ENCODE measurements at regions not wholly inside any gene's neighbourhood (a gene's known extent, or its start where the extent isn't known, plus 50 kb on each side); places are given as distances from the start of the nearest gene placed in this dataset.

- POLR2A ChIA-PET (ENCODE audit: low non-redundant PET): no interaction called here
- no peak overlapping the region for H3K27ac ChIP-seq
- DNase-seq (ENCODE audit: low spot score): peak; percentile 30
- CTCF ChIA-PET: no interaction called here
- no peak for TF ChIP-seq CTCF (conservative IDR thresholded peaks at IDR 0.05; ENCODE audit: low read depth)
Observed at GRCh38 chr12:58509116-58509885, 411.0 kb downstream of the LRIG3 start.

- ChIA-PET CTCF (no interaction called here), POLR2A (ENCODE audit: low non-redundant PET) (no interaction called here)
Observed at GRCh38 chr12:58513301-58513834, 406.9 kb downstream of the LRIG3 start.

GRCh38 chr12:58513852-58514251 lies 406.5 kb downstream of the LRIG3 start:
- CTCF ChIA-PET: no interaction called here
- no peak for TF ChIP-seq CTCF (conservative IDR thresholded peaks at IDR 0.05; ENCODE audit: low read depth)
- no peak overlapping the region for H3K27ac ChIP-seq
- no peak for DNase-seq (ENCODE audit: low spot score)
- POLR2A ChIA-PET (ENCODE audit: low non-redundant PET): no interaction called here

More at GRCh38 chr12:58513301-58513834, 406.9 kb downstream of the LRIG3 start:
- no peak for TF ChIP-seq CTCF (conservative IDR thresholded peaks at IDR 0.05; ENCODE audit: low read depth)
- DNase-seq (ENCODE audit: low spot score): no peak
- no peak overlapping the region for H3K27ac ChIP-seq

- TF ChIP-seq CTCF (conservative IDR thresholded peaks at IDR 0.05; ENCODE audit: low read depth): no peak
- CTCF ChIA-PET: no interaction called here
- POLR2A ChIA-PET (ENCODE audit: low non-redundant PET): no interaction called here
Observed at GRCh38 chr12:58519839-58520238, 400.5 kb downstream of the LRIG3 start.

GRCh38 chr12:58521152-58521551 lies 399.2 kb downstream of the LRIG3 start:
- H3K27ac ChIP-seq: no peak overlapping the region
- ChIA-PET POLR2A (ENCODE audit: low non-redundant PET) (no interaction called here), CTCF (interaction anchor here (0.8 kb wide), 1 partner anchor 19 kb away, joined by 3 read pairs; no protein-coding TSS in a partner anchor)
- TF ChIP-seq CTCF (conservative IDR thresholded peaks at IDR 0.05; ENCODE audit: low read depth): no peak
- DNase-seq (ENCODE audit: low spot score): no peak

More at GRCh38 chr12:58519839-58520238, 400.5 kb downstream of the LRIG3 start:
- H3K27ac ChIP-seq: no peak overlapping the region
- no peak for DNase-seq (ENCODE audit: low spot score)

GRCh38 chr12:58521796-58522195 lies 398.5 kb downstream of the LRIG3 start:
- POLR2A ChIA-PET (ENCODE audit: low non-redundant PET): no interaction called here
- H3K27ac ChIP-seq: no peak overlapping the region

More at GRCh38 chr12:58521796-58522195, 398.5 kb downstream of the LRIG3 start:
- CTCF ChIA-PET: interaction anchor here (0.8 kb wide), 1 partner anchor 18 kb away, joined by 3 read pairs; no protein-coding TSS in a partner anchor
- DNase-seq (ENCODE audit: low spot score): no peak
- no peak for TF ChIP-seq CTCF (conservative IDR thresholded peaks at IDR 0.05; ENCODE audit: low read depth)

Data from RWPE1 (cell line).